Aorta (tissue), 5 donors: ENCODE measurements at regions not wholly inside any gene's neighbourhood (a gene's known extent, or its start where the extent isn't known, plus 50 kb on each side); places are given as distances from the start of the nearest gene placed in this dataset.

Experiments used
- ATAC-seq: fragments of 200-7000 bp; cut with Tn5 transposase; one replicate; pipeline ENCODE4 v1.9.1; 2022; ENCODE audit warnings: moderate library complexity; ENCODE audit not compliant: low FRiP score
- DNase-seq, 2 donors: peaks; one replicate each; pipeline ENCODE4 v3.0.0-alpha.2; 2020
- H3K27ac ChIP-seq, 2 donors: one replicate each; pipeline ENCODE4 v1.5.1; 2013; ENCODE audit warnings: low read length in 2 of 2, mild to moderate bottlenecking in 2 of 2, moderate library complexity in 2 of 2, control low read depth in 1 of 2, inconsistent platforms in 1 of 2, low read depth in 1 of 2
- H3K27me3 ChIP-seq, 2 donors: one replicate each; pipeline ENCODE4 v1.6.1; 2013; ENCODE audit warnings: control low read depth in 1 of 2, low read length in 1 of 2, mild to moderate bottlenecking in 1 of 2, moderate library complexity in 1 of 2; ENCODE audit not compliant: insufficient read depth in 2 of 2, control insufficient read depth in 1 of 2
- H3K36me3 ChIP-seq, 2 donors: one replicate each; pipeline ENCODE4 v1.6.1; 2013; ENCODE audit warnings: control low read depth in 1 of 2, low read length in 1 of 2, mild to moderate bottlenecking in 1 of 2; ENCODE audit not compliant: insufficient read depth in 2 of 2, control insufficient read depth in 1 of 2
- H3K4me1 ChIP-seq, 2 donors: one replicate each; pipeline ENCODE4 v1.6.1; 2013; ENCODE audit warnings: low read length in 2 of 2, control low read depth in 1 of 2, mild to moderate bottlenecking in 1 of 2, moderate library complexity in 1 of 2; ENCODE audit not compliant: insufficient read depth in 2 of 2, control insufficient read depth in 1 of 2
- H3K4me3 ChIP-seq, 2 donors: one replicate each; pipeline ENCODE4 v1.5.1; 2013; ENCODE audit warnings: low read length in 2 of 2, control low read depth in 1 of 2, mild to moderate bottlenecking in 1 of 2
- H3K9me3 ChIP-seq: one replicate; pipeline ENCODE4 v1.6.1; 2013; ENCODE audit warnings: mild to moderate bottlenecking, low read length; ENCODE audit not compliant: control insufficient read depth
- WGBS, 2 donors: extraction: QIAGEN DNeasy Blood & Tissue Kit; methylation state at CpG; one replicate each; pipeline ENCODE4 v1.1.7; 2013; 5-methylcytosine and 5-hydroxymethylcytosine counted together
- intact Hi-C, 2 donors: fragments of 100-400 bp; cut with DNase I; formaldehyde crosslinking; loops; one replicate each; pipeline versions ENCODE4 v1.14.2 to v1.15.0; 2022
- donor health status: healthy with polysubstance abuse.
- donor health status: Bipolar disorder and iron deficiency.
- donor health status: DM: no; HTN: no; CAD: no.
- donor health status: DM: no; HTN: no; CAD: no.
- donor health status: DM: yes; HTN: yes; CAD: no.

GRCh38 chr15:97084650-97085049 is 754.1 kb downstream of the NR2F2 start:
- DNase-seq (no peak), ATAC-seq (no peak)
- WGBS, 2 donors: 37 to 42% methylated on average over 2 of the region's 2 CpGs
- no peaks in the 10 kb centered on the region for H3K9me3 ChIP-seq
- H3K4me3 ChIP-seq: no peak overlapping the region
- H3K27me3 ChIP-seq: peaks cover 0 to 1% of the 10 kb centered on the region in 2 donors
- no peaks in the 10 kb centered on the region for H3K36me3 ChIP-seq
- no peaks in the 10 kb centered on the region for H3K4me1 ChIP-seq
- intact Hi-C loops: no loop called here
- no peak overlapping the region for H3K27ac ChIP-seq

- intact Hi-C loops: no loop called here
- no peak for DNase-seq
- H3K4me3 ChIP-seq: no peak overlapping the region
- H3K9me3 ChIP-seq: no peaks in the 10 kb centered on the region
- peaks cover 0 to 1% of the 10 kb centered on the region in 2 donors for H3K27me3 ChIP-seq
- 53 to 58% methylated on average over 13 of the region's 13 CpGs for WGBS, 2 donors
- no peak for ATAC-seq
- H3K36me3 ChIP-seq: no peaks in the 10 kb centered on the region
- H3K27ac ChIP-seq: no peak overlapping the region
- no peaks in the 10 kb centered on the region for H3K4me1 ChIP-seq
Measured at GRCh38 chr15:97085731-97086130, 755.2 kb downstream of the NR2F2 start.

- intact Hi-C loops: no loop called here
Measured at GRCh38 chr15:97087006-97087741, 756.7 kb downstream of the NR2F2 start.

GRCh38 chr15:97091093-97091492 is 760.6 kb downstream of the NR2F2 start:
- Histone ChIP-seq H3K4me1 (no peaks in the 10 kb centered on the region), H3K27me3 (no peaks in the 10 kb centered on the region), H3K27ac (no peak overlapping the region), H3K9me3 (no peaks in the 10 kb centered on the region), H3K36me3 (no peaks in the 10 kb centered on the region), H3K4me3 (no peak overlapping the region)
- DNase-seq: no peak
- 88 to 91% methylated on average over 1 of the region's 1 CpG for WGBS, 2 donors
- intact Hi-C loops: no loop called here
- no peak for ATAC-seq

More at GRCh38 chr15:97087006-97087741, 756.7 kb downstream of the NR2F2 start:
- Histone ChIP-seq H3K27me3 (no peaks in the 10 kb centered on the region), H3K4me3 (no peak overlapping the region), H3K36me3 (no peaks in the 10 kb centered on the region), H3K4me1 (no peaks in the 10 kb centered on the region), H3K9me3 (no peaks in the 10 kb centered on the region), H3K27ac (no peak overlapping the region)
- DNase-seq: no peak
- 72 to 77% methylated on average over 3 of the region's 3 CpGs for WGBS, 2 donors
- ATAC-seq: no peak

- ATAC-seq: no peak
- H3K9me3 ChIP-seq: no peaks in the 10 kb centered on the region
Measured at GRCh38 chr15:97092656-97093055, 762.2 kb downstream of the NR2F2 start.

GRCh38 chr15:97096303-97096835 is 765.9 kb downstream of the NR2F2 start:
- Histone ChIP-seq H3K27ac (no peak overlapping the region), H3K4me1 (no peaks in the 10 kb centered on the region), H3K27me3 (no peaks in the 10 kb centered on the region), H3K4me3 (no peak overlapping the region), H3K36me3 (no peaks in the 10 kb centered on the region), H3K9me3 (no peaks in the 10 kb centered on the region)
- intact Hi-C loops: no loop called here
- no peak for ATAC-seq
- DNase-seq: no peak
- WGBS, 2 donors: 22 to 48% methylated on average over 2 of the region's 2 CpGs

More at GRCh38 chr15:97092656-97093055, 762.2 kb downstream of the NR2F2 start:
- no peak for DNase-seq
- Histone ChIP-seq H3K4me1 (no peaks in the 10 kb centered on the region), H3K36me3 (no peaks in the 10 kb centered on the region), H3K4me3 (no peak overlapping the region), H3K27ac (no peak overlapping the region), H3K27me3 (no peaks in the 10 kb centered on the region)
- intact Hi-C loops: no loop called here
- 73 to 74% methylated on average over 2 of the region's 2 CpGs for WGBS, 2 donors

- no peak overlapping the region for H3K4me3 ChIP-seq
Measured at GRCh38 chr15:97099040-97099439, 768.5 kb downstream of the NR2F2 start.

GRCh38 chr15:97101572-97101971 is 771.1 kb downstream of the NR2F2 start:
- ATAC-seq (no peak), DNase-seq (no peak)
- H3K27ac ChIP-seq: no peak overlapping the region
- no peaks in the 10 kb centered on the region for H3K4me1 ChIP-seq
- peaks cover 5% of the 10 kb centered on the region for H3K9me3 ChIP-seq
- H3K4me3 ChIP-seq: no peak overlapping the region
- intact Hi-C loops: no loop called here
- no peaks in the 10 kb centered on the region for H3K36me3 ChIP-seq
- H3K27me3 ChIP-seq: no peaks in the 10 kb centered on the region

More at GRCh38 chr15:97099040-97099439, 768.5 kb downstream of the NR2F2 start:
- Histone ChIP-seq H3K4me1 (no peaks in the 10 kb centered on the region), H3K36me3 (no peaks in the 10 kb centered on the region), H3K27me3 (no peaks in the 10 kb centered on the region), H3K27ac (no peak overlapping the region), H3K9me3 (peaks cover 1% of the 10 kb centered on the region)
- intact Hi-C loops: no loop called here
- DNase-seq (no peak), ATAC-seq (no peak)
- WGBS, 2 donors: 71 to 84% methylated on average over 1 of the region's 1 CpG
